ENCODE measurements at regions not wholly inside any gene's neighbourhood (a gene's known extent, or its start where the extent isn't known, plus 50 kb on each side); places are given as distances from the start of the nearest gene placed in this dataset.
"Not testable (repeated sequence)": the region's sequence is repeated elsewhere in the genome, so short reads cannot be mapped to it uniquely, and the experiment has no call there.

GRCh38 chr3:158882445-158882844, 80.6 kb downstream of the MFSD1 start:
- no peak for DNase-seq

- no peak for DNase-seq
These were observed 94.9 kb downstream of the MFSD1 start for GRCh38 chr3:158896729-158897128.

- DNase-seq: no peak
These were observed 104.9 kb downstream of the MFSD1 start for GRCh38 chr3:158906749-158907148.

GRCh38 chr3:158908187-158908734, 106.4 kb downstream of the MFSD1 start:
- no peak for DNase-seq

- no peak for DNase-seq
These were observed 108.0 kb downstream of the MFSD1 start for GRCh38 chr3:158909870-158910269.

- DNase-seq: no peak
These were observed 109.7 kb downstream of the MFSD1 start for GRCh38 chr3:158911586-158911985.

- DNase-seq: no peak
These were observed 110.3 kb downstream of the MFSD1 start for GRCh38 chr3:158912188-158912587.

GRCh38 chr3:158912621-158913020, 110.8 kb downstream of the MFSD1 start:
- DNase-seq: no peak

- DNase-seq: no peak
These were observed 114.3 kb downstream of the MFSD1 start for GRCh38 chr3:158916111-158916510.

GRCh38 chr3:158918008-158918407, 116.2 kb downstream of the MFSD1 start:
- no peak for DNase-seq

- DNase-seq: no peak
These were observed 116.6 kb downstream of the MFSD1 start for GRCh38 chr3:158918451-158918850.

- DNase-seq: no peak
These were observed 118.5 kb downstream of the MFSD1 start for GRCh38 chr3:158920371-158920770.

GRCh38 chr3:158925021-158925420, 123.2 kb downstream of the MFSD1 start:
- DNase-seq: no peak

GRCh38 chr3:158925828-158926494, 124.1 kb downstream of the MFSD1 start:
- no peak for DNase-seq

- no peak for DNase-seq
These were observed 134.0 kb downstream of the MFSD1 start for GRCh38 chr3:158935846-158936245.

- DNase-seq: no peak
These were observed 134.8 kb downstream of the MFSD1 start for GRCh38 chr3:158936530-158937113.

GRCh38 chr3:158950178-158950901, 148.5 kb downstream of the MFSD1 start:
- DNase-seq: no peak

- DNase-seq: no peak
These were observed 151.3 kb downstream of the MFSD1 start for GRCh38 chr3:158953131-158953530.

GRCh38 chr3:158954420-158954819, 152.6 kb downstream of the MFSD1 start:
- no peak for DNase-seq

- not testable (repeated sequence) for DNase-seq
These were observed 155.9 kb downstream of the MFSD1 start for GRCh38 chr3:158957777-158958176.

GRCh38 chr3:158958873-158959272, 157.0 kb downstream of the MFSD1 start:
- DNase-seq: no peak

GRCh38 chr3:158961471-158961870, 159.6 kb downstream of the MFSD1 start:
- no peak for DNase-seq

GRCh38 chr3:158961911-158962310, 160.1 kb downstream of the MFSD1 start:
- DNase-seq: no peak

GRCh38 chr3:158970006-158970405, 168.2 kb downstream of the MFSD1 start:
- no peak for DNase-seq
